Fibroblast of peridontal ligament (primary cell): ENCODE measurements at regions not wholly inside any gene's neighbourhood (a gene's known extent, or its start where the extent isn't known, plus 50 kb on each side); places are given as distances from the start of the nearest gene placed in this dataset.
A peak's percentile ranks its signal among the peaks of the same experiment; 100 is the strongest.

Source experiments
- DNase-seq: peaks from one replicate; pipeline ENCODE4 v3.0.0-alpha.2; 2010; ENCODE audit errors: extremely low read depth

DNA sequence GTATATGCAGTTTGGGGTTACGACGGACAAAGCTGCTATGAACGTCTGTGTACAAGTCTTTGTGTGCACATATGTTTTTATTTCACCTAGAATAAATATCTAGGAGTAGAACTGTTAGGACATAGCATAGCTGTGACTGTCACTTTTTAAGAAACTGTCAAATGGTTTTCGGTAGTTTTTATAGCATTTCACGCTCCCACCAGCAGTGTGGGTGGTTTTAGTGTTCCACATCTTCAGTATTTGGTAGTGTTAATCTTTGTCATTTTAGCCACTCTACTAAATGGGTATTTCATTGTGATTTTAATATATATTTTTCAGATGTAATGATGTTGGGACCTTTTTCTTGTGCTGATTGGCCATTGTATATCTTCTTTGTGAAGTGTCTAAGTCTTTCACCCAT is 109.1 kb upstream of the BCAT1 start:
- no peak for DNase-seq

DNA sequence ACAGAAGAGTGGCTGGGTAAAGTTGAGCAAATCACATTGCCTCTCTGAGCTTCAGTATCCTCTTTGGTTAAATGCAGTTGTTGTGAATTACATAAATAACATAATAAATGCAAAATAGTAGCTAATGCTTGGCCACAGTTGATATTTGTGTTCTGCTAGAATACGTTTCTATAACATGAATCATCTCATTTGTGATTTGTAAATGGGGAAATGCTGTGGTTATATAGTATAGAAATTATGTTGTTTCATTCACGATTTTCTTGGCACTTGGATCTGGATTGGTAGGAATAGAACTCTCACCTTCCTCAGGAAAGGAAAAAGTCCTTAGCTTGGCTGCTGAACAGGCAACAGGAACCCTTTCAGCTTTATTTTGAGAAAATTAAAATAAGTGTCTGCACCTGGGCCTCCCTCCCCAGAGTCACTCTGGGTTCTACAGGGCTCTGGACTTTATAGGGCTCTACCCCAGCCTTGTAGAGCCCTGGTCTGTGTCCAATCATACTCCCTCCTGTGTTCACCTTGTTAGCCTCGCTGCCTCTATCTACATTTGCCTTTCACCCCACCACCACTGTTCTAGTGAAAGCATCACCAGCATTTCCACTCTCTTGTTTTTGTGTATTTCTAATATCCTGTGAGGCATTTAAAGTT is 107.7 kb upstream of the BCAT1 start:
- DNase-seq: no peak

DNA sequence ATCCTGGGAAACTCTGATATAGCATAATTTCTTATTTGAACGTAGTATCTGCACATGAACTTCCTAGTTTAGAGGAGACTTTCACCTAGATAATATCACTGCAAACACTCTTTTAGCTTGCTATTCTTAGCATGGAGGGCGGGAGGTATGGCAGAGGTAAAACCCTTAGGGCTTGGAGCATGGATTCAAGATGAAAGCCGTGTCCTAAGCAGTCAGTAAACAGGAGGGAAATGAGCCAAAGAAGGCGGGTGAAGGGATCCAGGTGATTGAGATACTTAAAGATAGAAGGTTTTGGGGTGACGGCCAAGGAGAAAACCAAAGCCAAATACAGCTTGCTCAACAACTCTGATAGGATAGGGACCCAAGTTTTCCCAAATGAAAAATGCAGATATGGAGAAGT is 107.1 kb upstream of the BCAT1 start:
- no peak for DNase-seq

DNA sequence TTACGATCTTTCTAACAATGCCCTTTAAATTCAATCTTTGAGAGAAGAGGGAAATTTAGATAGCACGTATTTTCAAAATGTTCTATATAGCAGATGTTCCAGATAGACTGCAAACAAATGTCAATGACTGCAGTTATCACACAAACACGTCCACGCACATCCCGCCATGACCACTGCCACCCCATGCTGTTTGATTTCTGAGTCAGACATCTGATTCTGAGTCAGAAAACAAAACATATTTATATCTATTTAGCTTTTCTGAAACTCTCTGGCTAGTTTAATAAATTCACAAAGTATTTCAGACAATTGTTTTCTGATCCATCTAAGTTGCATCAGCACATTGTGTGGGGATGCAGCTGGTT is 105.9 kb upstream of the BCAT1 start:
- DNase-seq: peak; percentile 10

DNA sequence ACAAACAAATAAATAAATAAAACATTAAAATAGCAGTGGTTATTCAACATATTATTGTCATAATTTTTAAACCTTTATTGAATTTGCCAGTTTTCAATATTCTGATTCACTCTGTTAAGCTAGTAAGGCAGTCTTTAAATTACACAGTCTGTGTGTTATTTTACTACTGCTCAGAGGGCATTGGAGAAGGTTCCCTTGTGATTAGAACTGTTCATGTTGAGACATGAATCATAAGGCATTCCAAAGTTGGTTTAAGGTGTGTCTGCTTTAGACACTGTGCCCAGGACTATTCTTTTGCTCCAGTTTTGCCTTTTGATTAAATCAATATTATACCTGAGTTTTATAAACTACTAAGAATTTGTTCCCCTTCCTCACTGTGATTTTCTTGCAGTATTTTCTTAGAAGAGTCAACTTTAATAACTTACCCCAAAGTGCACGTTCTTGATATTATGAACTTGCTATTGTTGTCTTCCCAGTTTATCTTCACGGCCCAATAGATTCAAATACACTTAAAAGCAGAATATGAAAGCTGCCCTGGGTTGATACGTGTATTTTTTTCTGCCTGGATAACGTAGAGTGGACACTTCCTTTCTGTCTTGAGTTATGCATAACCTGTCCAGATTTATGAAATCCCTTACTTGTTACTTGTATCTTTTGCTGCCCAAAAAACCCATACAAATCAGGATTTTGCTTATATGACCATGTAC is 105.3 kb upstream of the BCAT1 start:
- no peak for DNase-seq

DNA sequence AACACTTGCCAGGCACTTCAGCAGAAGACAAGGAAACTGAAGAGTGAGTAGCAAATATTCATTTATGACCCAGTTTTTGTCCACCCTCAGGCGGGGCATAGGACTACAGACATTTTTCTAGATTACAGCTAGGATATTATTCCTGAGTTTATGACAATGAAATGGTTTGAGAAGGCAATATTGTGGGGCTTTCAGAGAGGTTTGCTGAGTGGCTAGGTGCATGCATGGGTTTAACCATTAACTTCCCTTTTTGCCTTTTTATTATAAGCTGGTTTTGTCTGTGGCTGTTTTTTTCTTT is 104.0 kb upstream of the BCAT1 start:
- DNase-seq: no peak

DNA sequence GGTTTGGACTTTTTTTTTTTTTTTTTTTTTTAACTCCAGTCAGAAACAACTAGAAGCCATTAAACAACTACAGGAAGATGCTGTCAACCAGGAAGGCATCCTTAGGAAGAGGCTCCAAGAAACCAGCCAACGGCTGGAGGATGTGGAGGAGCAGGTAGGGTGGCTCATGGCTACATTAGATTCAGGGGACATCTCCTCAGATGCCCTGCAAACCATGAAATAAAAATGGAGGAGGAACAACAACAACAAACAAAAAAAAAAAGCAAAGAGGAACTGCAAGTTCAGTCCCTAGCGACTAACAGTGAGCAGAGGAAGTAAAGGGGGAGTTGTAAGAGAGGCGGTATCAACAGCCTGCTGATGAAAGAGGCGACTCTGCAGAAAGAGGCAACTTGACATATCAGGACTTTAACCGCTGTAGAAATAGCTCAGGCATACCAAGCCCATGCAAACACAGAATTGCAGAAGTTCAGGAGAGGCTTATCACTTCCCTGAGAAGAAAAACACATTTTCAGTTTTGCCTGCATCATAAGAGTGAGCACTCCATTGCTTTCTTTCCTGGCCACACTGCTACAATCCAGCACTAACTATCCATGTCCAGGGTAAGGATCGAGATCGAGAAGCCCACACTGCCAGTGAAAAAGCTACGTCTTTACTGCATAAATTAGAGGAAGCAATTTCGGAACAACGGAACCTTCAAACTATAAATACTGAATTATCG is 103.5 kb upstream of the BCAT1 start:
- DNase-seq: no peak

DNA sequence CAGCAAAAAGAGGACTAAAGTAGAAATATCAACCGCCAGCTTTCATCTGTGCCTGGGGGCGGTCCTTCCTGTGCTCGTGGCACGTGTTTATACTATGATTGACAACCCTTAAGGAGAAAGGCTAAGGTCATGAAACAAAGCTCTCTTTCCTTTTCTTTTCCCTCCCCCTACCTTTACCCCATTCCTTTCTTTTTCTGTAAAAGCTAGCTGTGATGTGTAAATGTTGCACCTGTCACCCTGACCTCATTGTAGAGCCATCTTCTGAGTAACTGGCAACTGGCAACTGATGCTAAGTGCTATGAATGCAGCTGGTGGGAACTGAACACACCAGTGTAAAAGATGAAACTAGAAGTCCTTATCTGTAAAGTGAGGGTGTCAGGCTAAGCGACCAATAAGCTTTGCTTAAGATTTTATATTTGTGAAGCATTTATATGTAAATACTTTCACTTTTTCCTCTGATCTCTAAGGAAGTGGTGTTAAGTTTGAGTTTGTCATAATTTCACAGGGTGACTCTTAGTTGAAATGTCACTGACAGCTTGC is 102.8 kb upstream of the BCAT1 start:
- DNase-seq: no peak

DNA sequence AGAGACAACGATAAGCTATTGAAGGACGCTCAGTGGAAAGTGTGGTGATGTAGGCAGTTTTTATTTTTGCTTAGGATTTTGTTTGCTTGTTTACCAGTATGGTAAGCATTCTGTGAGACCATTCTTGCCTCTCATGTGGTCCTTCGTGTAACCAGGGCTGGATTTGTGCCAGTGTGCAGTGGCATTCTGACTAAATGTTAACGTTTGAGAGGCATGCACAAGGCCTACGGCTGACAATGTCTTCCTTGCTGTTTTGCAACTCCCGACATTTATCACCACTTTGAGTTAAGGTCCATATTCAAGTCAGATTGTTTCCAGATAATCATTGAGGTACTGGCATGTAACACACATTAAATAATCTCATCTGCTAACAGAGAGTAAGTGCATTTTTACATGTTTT is 102.3 kb upstream of the BCAT1 start:
- no peak for DNase-seq

DNA sequence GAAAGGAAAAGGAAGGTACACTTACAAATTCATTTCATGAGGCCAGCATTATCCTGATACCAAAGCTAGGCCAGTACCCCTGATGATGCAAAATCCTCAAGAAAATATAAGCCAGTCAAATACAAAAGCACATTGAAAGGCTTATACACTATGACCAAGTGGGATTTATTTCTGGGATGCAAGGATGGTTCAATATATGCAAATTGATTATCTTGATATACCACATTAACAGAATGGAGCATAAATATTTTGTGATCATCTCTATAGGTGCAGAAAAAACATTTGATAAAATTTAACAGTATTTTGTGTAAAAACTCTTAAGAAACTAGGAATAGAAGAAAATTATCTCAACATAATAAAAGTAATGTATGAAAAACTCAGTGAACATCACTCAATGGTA is 97.0 kb upstream of the BCAT1 start:
- DNase-seq: no peak

DNA sequence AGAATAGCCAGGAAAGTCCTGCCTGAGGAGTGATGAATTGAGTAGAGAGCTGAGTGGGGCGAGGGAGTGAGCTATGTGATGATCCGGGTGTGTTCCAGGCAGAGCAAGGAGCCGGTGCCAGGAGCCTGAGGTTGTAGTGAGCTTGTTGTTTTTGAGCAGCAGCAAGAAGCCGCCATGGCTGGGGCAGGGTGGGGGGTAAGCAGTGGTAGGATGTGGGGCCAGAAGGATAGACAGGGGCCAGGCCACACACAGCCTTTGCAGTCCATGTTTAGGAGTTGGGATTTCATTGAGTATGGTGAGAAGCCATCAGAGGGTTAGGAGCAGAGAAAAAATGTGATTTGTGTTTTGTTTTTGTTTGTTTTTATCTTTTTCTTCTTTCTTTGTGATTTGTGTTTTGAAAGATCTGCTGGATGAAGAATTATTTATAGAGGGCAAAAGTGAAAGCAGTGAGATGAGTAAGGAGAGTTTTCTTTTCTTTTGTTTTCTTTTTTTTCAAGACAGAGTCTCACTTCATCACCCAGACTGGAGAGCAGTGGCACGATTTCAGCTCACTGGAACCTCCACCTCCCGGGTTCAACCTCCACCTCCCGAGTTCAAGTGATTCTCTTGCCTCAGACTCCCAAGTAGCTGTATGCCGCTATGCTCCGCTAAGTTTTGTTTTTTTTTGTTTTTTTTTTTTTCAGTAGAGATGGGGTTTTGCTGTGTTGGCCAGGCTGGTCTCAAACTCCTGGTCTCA is 92.3 kb upstream of the BCAT1 start:
- peak; percentile 23 for DNase-seq

DNA sequence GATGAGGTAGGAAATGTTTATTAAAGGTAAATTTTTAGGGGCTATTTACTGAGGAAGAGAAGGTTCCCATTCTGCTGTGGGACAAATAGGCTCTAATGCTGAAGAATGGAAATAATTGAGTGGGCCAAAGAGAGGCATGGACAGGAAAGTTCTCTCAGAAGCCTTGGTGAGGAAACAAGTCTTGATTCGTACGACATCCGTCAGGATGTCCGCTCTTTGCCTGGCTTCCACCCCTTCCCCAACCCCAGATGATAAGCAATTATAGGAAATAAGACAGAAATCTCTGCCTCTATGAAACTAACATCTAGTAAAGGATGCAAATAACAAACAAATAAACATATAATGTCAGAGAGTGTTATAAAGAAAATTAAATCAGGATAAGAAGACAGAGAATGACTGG is 91.7 kb upstream of the BCAT1 start:
- no peak for DNase-seq

DNA sequence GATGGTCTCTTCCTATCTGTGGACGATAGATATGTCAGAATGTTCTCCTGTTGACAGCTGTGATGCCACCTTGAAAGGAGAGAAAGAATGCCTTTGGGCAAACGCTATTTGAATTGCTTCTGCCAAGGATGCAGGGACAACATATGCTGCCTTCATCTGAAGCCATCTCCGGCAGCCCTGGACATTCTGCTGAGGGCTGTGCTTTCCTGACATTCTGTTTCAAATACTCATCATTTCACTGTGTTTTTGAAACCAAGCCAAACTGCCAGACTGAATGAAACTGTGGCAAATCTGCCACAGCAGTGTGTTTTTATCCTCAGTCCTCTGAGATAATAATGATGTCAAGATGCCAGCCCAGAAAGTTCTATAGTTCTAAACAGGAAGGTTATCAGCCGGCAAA is 85.8 kb upstream of the BCAT1 start:
- DNase-seq: no peak

DNA sequence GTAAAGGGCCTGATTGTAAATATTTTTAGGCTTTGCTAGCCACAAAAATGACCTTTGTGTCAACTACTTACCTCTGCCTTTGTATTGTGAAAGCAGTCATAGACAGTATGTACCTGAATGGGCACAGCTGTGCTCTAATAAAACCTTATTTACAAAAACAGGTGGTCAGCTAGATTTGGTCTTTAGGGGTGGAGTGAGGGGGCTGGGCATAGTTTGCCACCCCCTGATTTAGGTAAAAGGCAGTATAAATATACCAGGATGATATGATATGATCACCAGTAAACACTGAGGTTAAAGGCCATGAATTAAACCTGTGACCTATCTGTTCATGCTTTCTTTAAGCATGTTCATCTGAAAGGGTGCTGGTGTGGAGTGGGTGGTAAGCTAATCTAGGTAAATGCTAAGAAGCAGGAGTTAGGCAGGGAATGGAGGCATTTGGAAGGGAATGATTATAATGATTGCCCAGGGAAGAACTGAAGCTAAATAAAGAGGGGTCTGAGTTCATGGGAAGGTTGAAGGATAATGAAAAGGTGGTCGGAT is 77.1 kb upstream of the BCAT1 start:
- no peak for DNase-seq

DNA sequence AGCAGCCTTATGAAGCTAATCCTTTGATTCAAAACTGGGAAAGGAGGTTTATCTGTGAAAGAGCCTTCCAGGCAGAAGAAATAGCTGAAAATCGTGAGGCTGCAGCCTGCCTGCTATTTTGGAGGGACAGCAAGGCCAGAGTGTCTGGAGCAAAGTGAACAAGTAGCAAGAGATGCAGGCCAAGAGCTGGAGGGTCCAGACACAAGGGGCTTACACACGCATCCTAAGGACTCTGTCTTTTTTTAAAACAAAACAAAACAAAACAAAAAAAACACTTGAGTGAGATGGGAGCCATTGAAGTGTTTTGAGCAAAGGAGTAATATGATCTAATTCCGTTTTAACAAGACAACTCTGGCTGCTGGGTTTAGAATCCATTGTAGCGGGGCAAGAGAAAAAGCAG is 76.4 kb upstream of the BCAT1 start:
- no peak for DNase-seq

DNA sequence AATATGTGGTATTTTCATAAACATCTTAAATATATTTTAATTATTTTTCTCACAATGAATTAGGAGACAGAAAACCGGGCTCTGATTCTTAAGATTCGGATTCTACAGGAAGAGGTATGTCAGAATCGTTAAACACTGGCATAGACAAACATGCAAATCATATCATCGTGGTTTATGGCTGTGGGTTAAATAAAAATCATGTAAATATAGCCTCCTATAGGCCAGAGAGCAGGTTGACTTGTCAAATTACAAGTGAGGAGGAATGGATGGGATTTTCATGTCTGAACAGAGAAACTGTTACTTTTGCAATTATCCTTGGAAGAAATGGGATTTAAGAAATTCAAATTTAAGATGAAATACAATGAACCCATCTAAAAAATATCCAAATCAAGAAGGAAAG is 74.9 kb upstream of the BCAT1 start:
- no peak for DNase-seq

DNA sequence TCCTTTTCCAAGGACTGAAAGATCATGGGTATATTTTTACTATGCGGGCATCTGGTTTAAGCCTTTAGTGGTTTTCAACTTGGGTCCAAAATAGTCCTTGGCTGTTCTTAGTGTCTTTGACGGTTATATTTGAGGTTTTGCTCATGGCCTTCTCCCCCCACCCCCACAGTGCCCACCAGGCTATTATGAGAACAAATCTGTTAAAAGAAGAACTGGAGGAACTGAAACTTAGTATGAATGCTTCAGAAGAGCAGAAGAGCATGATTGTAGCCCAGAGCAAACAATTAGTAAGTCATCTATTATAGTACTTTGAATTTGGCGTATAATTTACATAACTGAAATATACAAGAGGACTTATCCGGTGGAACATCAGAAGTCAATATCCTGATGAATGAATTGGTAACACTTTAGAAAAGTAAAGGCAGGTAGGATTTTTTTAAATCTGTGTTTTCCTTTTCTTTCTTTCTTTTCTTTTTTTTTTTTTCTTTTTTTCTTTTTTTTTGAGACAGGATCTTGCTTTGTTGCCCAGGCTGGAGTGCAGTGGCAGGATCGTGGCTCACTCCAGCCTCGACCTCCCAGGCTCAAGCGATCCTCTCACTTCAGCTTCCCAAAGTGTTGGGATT is 71.8 kb upstream of the BCAT1 start:
- no peak for DNase-seq

DNA sequence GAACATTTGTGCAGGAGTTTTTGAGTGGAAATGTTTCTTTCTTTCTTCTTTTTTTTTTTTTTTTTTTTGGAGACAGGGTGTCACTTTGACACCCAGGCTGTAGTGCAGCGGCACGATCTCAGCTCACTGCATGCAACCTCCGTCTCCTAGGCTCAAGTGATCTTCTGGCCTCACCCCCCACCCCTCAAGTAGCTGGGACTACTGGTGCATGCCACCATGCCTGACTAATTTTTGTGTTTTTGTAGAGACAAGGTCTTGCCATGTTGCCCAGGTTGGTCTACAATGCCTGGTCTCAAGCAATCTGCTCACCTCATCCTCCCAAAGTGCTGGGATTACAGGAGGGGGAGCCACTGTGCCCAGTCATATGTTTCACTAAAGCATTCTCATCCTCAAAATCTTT is 69.2 kb upstream of the BCAT1 start:
- DNase-seq: no peak

DNA sequence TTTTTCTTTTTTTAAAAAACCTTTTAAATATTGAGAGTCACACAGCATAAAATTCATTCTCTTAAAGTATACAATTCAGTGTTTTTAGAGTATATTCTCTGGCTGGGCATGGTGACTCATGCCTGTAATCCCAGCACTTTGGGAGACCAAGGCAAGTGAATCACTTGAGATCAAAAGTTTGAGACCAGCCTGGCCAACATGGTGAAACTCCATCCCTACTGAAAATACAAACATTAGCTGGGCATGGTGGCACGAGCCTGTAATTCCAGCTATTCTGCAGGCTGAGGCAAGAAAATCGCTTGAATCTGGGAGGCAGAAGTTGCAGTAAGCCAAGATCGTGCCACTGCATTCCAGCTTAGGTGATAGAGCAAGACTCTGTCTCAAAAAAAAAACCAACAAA is 68.4 kb upstream of the BCAT1 start:
- DNase-seq: peak; percentile 46

DNA sequence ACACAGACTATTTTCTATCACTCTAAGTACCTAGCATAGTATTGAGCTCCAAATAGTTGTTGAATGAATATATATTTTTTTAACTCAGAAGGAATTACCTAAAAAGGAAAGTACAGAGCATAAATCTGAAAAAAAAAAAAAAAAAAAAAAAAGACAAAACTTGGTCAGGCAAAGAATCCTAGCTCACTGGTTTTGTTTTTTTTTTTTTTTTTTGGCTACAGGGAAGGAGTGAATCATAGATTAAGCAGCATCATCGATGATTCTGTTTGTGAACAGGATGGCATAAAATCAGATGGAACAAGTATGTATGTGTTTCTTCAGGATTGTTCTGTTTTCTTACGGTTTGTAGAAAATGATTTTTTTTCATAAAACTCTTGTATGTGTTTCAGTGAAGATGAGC is 66.1 kb upstream of the BCAT1 start:
- peak; percentile 61 for DNase-seq

DNA sequence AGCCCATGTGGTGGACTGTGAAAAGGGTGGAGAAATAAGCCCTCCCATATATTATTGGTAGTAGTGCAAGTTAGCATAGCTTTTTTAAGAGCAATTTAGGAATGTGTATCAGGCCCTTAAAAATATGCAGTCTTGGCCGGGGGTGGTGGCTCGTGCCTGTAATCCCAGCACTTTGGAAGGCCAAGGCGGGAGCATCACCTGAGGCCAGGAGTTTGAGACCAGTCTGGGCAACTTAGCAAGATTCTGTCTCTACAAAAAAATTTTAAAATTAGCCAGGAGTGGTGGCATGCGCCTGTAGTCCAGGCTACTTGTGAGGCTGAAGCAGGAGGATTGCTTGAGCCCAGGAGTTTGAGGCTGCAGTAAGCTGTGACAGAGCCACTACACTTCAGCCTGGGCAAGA is 64.2 kb upstream of the BCAT1 start:
- no peak for DNase-seq
